Hematopoietic multipotent progenitor cell (in vitro differentiated cells): ENCODE measurements at regions not wholly inside any gene's neighbourhood (a gene's known extent, or its start where the extent isn't known, plus 50 kb on each side); places are given as distances from the start of the nearest gene placed in this dataset.
A peak's percentile ranks its signal among the peaks of the same experiment; 100 is the strongest.

ENCODE experiments used
- DNase-seq, 3 donors: peaks; one replicate each; pipeline ENCODE4 v3.0.0-alpha.2; 2011 to 2015; ENCODE audit warnings: low read depth in 2 of 3, low spot score in 2 of 3

GRCh38 chr1:222370913-222371675, 176.8 kb downstream of the HHIPL2 start:
- DNase-seq: no peak

DNA sequence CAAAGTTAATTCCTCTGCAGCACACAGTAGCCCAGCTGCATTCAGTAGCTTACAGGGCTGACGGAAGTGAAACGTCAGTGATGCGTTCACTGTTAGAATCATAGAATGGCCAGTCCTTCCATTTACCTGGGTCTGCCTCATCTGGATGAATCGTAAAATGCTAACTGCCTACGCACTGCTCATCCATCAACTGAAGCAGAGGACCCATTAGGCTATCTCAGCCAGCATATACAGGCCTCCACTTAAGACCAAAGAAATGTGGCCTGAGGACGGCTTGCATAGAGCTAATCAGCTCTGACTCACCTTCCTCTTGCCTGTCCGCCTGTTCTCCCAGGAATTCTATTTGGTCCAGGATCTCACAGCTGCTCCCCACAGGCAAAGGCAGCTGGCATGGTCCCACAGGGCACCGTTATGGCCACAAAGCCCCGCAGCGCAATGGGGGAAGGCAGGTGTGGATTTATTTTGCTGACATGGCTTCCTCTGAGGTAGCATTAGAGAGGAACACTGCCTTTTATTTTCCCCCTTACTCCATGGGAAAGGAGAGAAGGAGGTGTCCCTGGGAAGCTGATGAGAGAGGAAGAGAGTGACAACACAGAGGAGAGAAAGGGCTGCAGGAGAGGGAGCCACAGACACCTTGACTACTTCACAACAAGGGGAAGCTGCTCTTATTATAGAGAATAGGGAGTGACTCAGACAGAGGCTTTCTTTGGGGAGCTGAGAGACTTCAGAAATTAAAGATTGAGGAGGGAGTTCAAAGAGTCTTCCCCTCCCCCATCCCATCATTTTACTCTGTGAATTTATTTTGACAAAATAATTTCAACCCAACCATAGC, 177.6 kb downstream of the HHIPL2 start:
- DNase-seq: no peak

GRCh38 chr1:222369148-222369547, 178.8 kb downstream of the HHIPL2 start:
- no peak for DNase-seq

DNA sequence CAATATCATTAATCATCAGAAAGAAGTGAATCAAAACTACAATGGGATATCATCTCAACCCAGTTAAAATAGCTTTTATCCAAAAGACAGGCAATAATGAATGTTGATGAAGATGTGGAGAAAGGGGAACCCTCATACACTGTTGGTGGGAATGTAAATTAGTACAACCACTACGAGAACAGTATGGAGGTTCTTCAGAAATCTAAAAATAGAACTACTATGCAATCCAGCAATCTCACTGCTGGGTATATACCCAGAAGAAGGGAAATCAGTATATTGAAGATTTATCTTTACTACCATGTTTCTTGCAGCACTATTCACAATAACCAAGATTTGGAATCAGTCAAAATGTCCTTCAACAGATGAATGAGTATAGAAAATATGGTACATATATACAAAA, 189.8 kb downstream of the HHIPL2 start:
- no peak for DNase-seq

DNA sequence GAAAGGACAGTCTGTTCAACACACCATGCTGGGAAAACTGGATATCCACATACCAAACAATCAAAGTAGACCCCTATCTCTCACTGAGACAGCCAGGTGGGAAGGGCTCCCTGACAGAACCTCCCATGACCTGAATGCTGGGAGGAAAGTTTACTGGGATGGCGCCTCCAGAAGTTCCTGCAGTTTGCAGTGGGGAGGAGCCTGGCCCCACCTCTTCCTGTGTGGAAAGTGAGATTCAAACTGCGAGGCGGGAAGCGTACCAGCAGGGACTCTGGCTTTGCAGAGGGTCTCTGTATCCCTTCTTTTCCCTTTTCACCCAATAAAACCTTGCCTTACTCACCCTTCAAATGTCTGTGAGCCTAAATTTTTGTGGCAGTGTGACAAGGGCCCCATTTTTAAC, 190.7 kb downstream of the HHIPL2 start:
- no peak for DNase-seq

DNA sequence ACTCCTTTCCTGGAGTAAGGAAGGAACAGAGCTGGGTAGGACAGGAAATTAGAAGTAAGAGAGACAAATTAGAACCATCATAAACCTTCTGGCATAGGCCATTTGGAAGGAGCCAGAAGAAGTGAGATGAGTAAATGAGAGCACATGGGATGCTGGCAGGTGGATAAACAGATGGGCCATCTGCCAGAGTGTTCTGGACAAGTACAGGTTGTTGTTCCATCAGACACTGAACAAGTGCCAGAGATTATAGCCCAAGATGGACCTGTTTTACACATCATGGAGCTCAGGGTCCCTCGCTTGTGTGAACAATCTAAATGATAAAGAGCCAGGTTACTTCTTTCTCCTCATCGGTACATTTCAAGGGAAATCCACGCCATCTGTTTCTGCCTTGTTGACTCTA, 200.3 kb downstream of the HHIPL2 start:
- DNase-seq: no peak

DNA sequence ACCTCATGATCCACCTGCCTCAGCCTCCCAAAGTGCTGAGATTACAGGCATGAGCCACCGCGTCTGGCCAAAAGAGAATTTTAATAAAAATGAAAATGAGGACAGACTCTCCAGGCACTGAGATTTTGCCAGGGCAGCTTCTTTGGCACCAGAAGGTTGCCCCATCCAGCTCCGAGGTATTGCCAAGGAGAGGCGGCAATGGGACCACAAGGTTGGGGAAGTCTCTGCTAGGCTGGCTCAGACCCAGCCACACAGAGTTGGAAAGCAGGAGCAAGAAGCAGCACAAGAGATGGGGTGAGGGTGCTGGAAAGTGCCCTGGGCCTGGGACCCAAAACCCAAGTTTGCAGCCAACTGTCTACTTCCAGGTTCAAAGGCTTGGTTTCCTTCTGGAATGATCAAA, 200.9 kb downstream of the HHIPL2 start:
- DNase-seq: no peak

- DNase-seq: no peak
Measured at GRCh38 chr1:222339376-222339947, 208.4 kb downstream of the HHIPL2 start.

DNA sequence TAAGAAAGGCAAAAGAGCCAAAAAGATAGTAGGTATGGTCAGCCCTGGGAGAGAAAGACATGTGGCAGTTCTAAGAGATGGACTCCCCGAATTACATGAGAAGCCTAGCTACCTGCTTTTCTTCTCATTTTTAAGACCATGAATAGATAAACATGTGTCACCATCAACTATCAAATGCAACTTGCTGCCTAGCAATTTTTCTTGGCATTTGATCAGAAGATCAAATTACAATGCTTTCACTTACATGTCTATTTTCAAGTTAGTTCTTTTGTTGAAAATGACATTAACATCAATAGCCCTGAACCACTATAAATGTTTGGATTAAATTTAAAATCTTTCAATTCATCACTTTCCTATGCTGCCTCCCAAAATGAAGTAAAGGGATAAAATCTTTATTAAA, 212.3 kb downstream of the HHIPL2 start:
- no peak for DNase-seq

- DNase-seq: no peak
Measured at GRCh38 chr1:222334026-222334680, 213.8 kb downstream of the HHIPL2 start.

DNA sequence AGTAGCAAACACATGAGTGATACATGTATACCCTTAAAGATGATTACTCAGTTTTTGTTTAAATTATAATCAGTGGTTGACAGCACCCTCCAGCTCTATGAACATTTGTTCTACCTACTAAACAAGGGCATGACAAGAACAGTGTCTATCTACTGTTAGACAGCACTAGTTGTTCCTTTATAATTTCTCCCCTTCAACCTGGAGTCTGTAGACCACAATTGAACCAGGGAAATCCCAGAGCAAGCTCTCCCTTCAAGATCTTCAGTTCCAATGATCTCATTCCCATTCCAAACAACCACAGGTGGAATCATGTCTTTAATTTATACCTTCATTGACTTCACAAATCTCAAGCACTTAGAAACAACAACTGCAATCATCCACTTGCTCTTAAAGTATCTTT, 216.1 kb downstream of the HHIPL2 start:
- no peak for DNase-seq

DNA sequence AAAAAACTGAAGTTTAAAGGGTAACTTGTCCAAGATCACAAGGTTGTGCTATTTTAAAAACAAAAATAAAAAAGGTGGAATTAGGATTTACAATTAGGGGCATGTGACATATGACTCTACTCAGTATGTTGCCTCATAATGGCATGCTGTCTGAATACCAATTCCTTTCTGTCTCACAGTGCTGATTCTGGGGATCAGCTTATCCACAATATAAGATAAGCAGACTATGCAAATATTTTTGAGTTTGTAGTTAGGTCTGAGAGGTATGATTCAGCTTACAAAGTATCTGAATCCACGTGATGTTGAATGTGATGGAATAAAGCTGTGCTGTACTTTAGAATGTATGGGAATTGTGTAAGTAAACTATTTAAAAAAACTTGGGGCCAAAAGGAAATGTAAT, 216.6 kb downstream of the HHIPL2 start:
- no peak for DNase-seq

DNA sequence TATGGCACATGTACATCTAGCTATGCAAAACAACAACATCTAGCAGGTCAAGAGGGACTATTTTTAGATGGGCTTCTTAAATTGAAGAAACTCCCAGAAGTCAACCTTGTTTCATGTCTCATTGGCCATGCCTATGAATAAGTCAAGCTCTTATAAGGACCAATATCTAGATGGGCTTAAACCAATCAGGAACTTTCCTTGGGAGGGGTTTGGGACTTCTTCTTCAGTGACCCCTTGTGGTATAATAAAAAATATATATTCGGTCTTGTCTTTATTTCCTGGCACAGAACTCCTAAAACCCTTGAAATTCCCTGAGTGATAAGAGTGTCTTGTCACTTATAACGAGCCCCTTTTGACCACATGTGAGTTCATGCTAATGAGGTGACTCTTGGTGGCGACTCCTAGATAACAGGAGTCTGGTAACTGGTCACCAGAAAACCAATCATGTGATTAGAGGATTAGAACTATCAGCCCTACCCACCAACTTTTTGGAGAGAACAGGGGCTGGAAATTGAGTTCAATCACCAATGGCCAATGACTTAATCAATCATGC, 218.3 kb downstream of the HHIPL2 start:
- no peak for DNase-seq

DNA sequence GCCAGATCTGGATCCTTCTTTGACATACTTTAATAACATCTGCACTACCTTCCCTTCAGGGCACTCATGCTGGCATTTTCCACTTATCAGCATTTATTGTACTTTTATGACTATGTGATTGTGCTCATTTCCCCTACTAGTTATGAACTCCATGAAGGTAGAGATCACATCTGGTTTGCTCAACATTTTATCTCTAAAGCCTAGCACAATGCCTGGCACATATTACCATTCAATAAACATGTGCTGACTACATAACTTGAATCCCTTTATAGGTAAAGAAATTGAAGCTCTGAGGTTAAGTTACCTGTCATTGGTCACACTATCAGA, 221.2 kb downstream of the HHIPL2 start:
- DNase-seq: no peak

DNA sequence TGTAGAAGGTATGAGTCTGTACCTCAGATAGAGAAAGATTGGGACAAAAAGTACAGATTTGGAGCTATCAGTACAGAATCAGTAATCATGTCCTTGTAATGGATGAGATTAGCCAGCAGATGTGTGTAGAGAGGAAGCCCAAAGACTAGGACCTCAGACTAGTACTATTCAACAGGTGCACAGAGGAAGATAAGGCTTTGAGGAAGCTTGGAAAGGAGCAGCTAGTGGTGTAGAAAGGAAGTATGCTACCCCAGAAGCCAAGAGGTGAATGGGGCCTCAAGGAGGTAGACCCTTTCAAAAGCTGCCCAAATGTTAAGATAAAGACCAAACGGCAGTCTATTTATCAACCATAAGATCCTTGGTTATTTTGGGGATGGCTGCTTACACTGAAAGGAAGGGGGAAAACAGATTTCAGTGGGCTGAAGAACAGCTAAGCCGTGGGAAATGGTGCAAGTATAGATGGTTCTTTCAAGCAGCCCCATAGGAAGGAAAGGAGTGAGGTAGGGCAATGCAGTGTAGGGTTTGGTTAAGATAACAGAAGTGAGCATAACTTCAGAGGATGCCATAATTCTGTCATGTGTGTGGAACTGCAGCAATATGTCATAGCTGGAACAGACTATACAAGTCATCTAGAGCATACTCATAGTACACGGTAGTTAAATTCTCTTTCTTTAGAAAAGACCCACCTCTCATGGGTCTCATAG, 221.7 kb downstream of the HHIPL2 start:
- DNase-seq: peak in 2 of 3 donors; percentile 55 to 89

- no peak for DNase-seq
Measured at GRCh38 chr1:222325506-222325905, 222.4 kb downstream of the HHIPL2 start.

- no peak for DNase-seq
Measured at GRCh38 chr1:222314839-222315238, 233.1 kb downstream of the HHIPL2 start.

- DNase-seq: no peak
Measured at GRCh38 chr1:222310836-222311235, 237.1 kb downstream of the HHIPL2 start.

DNA sequence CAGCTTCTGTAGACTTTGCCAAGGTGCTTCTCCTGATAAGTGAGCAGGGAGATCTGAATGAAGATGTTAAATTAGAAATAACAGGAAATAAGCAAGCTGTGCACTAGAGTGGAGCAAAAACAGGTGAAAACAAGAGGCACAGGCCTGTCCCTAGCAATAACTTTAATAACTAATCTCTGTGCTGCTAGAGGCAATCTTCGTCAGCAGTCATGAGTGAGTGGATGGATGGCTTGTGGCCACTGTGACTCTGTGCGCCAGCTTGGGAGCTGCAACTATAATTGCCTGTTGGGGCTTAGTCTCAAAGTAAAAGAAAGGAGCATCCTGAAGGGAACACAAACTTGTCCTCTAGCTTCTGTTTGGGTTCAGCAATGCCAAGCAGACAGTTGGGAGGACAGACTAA, 240.3 kb downstream of the HHIPL2 start:
- DNase-seq: no peak

DNA sequence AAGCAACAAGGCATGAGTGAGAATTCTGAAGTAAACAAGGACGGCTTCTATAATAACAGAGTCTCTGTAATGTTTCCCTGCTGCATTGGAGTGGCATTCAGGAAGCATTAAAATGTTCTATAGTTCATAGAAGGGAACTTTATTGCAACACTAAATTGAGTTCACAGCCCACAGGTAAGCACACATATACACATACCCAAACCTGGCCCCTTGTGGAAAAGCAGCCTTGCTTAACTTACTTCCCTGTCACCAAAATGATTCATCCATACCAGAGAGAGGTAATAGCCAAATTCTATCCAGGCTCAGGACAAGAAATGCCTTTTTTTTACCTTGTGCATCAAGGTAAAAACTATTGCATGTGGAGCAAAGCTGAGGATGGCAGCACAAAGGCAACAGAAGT, 241.4 kb downstream of the HHIPL2 start:
- no peak for DNase-seq

GRCh38 chr1:222306011-222306410, 241.9 kb downstream of the HHIPL2 start:
- no peak for DNase-seq
